Upper lobe of left lung (tissue), 6 donors: ENCODE measurements at regions not wholly inside any gene's neighbourhood (a gene's known extent, or its start where the extent isn't known, plus 50 kb on each side); places are given as distances from the start of the nearest gene placed in this dataset.

Source experiments
- ATAC-seq, 2 donors: fragments of 200-7000 bp; cut with Tn5 transposase; one replicate each; pipeline ENCODE4 v1.9.1; 2022; ENCODE audit warnings: mild to moderate bottlenecking in 2 of 2, moderate library complexity in 2 of 2; ENCODE audit not compliant: low FRiP score in 2 of 2
- DNase-seq, 2 donors: peaks; one replicate each; pipeline ENCODE4 v3.0.0-alpha.2; 2019 to 2020
- H3K27ac ChIP-seq, 4 donors: fragments of 200-600 bp; sonication (generic); one replicate each; pipeline ENCODE4 v1.5.1; 2016 to 2019
- H3K27me3 ChIP-seq, 4 donors: fragments of 200-600 bp; sonication (generic); one replicate each; pipeline ENCODE4 v1.5.1; 2017 to 2019
- H3K36me3 ChIP-seq, 4 donors: fragments of 200-600 bp; sonication (generic); one replicate each; pipeline ENCODE4 v1.5.1; 2016 to 2019
- H3K4me1 ChIP-seq, 4 donors: fragments of 200-600 bp; sonication (generic); one replicate each; pipeline ENCODE4 v1.5.1; 2018 to 2019
- H3K4me3 ChIP-seq, 4 donors: fragments of 200-600 bp; sonication (generic); one replicate each; pipeline ENCODE4 v1.5.1; 2017 to 2019; ENCODE audit warnings: mild to moderate bottlenecking in 2 of 4, moderate library complexity in 1 of 4
- H3K9me3 ChIP-seq, 4 donors: fragments of 200-600 bp; sonication (generic); one replicate each; pipeline ENCODE4 v1.5.1; 2018 to 2019
- CTCF ChIP-seq, 6 experiments: fragments of 450-650 bp in 4 of 6; fragments of 200-600 bp in 2 of 6; sonication (generic) in 2 of 6; IDR thresholded peaks; one replicate each; pipeline ENCODE4 v1.5.1; 2016 to 2019; ENCODE audit warnings: antibody characterized with exemption in 6 of 6
- EP300 ChIP-seq, 4 donors: sonication (generic); formaldehyde crosslinking; IDR thresholded peaks; one replicate each; pipeline ENCODE4 v1.5.1; 2017; ENCODE audit warnings: antibody characterized with exemption in 4 of 4, control low read depth in 2 of 4
- POLR2A ChIP-seq, 4 donors: fragments of 450-650 bp; IDR thresholded peaks; one replicate each; pipeline ENCODE4 v1.5.1; 2016 to 2017; ENCODE audit warnings: antibody characterized with exemption in 4 of 4, mild to moderate bottlenecking in 2 of 4
- POLR2AphosphoS5 ChIP-seq, 2 donors: sonication (generic); formaldehyde crosslinking; IDR thresholded peaks; one replicate each; pipeline ENCODE4 v1.5.1; 2017; ENCODE audit warnings: antibody characterized with exemption in 2 of 2
- WGBS, 2 donors: methylation state at CpG; one replicate each; pipeline ENCODE4 v1.1.5; 2017 to 2018; 5-methylcytosine and 5-hydroxymethylcytosine counted together
- donor health status: DM: no; HTN: no; CAD: no; lungs with moderate emphysema.
- donor health status: DM: no; HTN: yes; CAD: no; lungs with severe emphysema.

GRCh38 chr4:142952821-142953580 lies 106.9 kb upstream of the INPP4B start:
- peaks cover 0 to 5% (median 0%) of the 10 kb centered on the region in 4 donors for H3K9me3 ChIP-seq
- H3K4me1 ChIP-seq: no peaks in the 10 kb centered on the region
- no peak overlapping the region for H3K4me3 ChIP-seq
- no peaks in the 10 kb centered on the region for H3K36me3 ChIP-seq
- no peak for DNase-seq
- no peak for ATAC-seq
- WGBS, 2 donors: 65 to 68% methylated on average over 5 of the region's 5 CpGs
- TF ChIP-seq POLR2A (IDR thresholded peaks at IDR 0.05): no peak
- no peak for TF ChIP-seq CTCF (IDR thresholded peaks at IDR 0.05)
- TF ChIP-seq POLR2AphosphoS5 (IDR thresholded peaks at IDR 0.05): no peak
- no peak for TF ChIP-seq EP300 (IDR thresholded peaks at IDR 0.05)
- no peaks in the 10 kb centered on the region for H3K27me3 ChIP-seq
- H3K27ac ChIP-seq: no peak overlapping the region

- no peaks in the 10 kb centered on the region for H3K36me3 ChIP-seq
- no peak overlapping the region for H3K4me3 ChIP-seq
- no peak for ATAC-seq
- TF ChIP-seq POLR2AphosphoS5 (IDR thresholded peaks at IDR 0.05) (no peak), EP300 (IDR thresholded peaks at IDR 0.05) (no peak), CTCF (IDR thresholded peaks at IDR 0.05) (no peak), POLR2A (IDR thresholded peaks at IDR 0.05) (no peak)
- H3K27me3 ChIP-seq: no peaks in the 10 kb centered on the region
- peak in 1 of 2 donors; percentile 67 for DNase-seq
- 94 to 97% methylated on average over 8 to 16 of the region's 16 CpGs for WGBS, 2 donors
- H3K27ac ChIP-seq: no peak overlapping the region
- H3K4me1 ChIP-seq: no peaks in the 10 kb centered on the region
- H3K9me3 ChIP-seq: peaks cover 0 to 5% (median 0%) of the 10 kb centered on the region in 4 donors
These were observed 108.3 kb upstream of the INPP4B start for GRCh38 chr4:142954415-142954814.

GRCh38 chr4:142955501-142955900 lies 109.4 kb upstream of the INPP4B start:
- 93 to 96% methylated on average over 2 of the region's 2 CpGs for WGBS, 2 donors
- TF ChIP-seq POLR2AphosphoS5 (IDR thresholded peaks at IDR 0.05): no peak
- TF ChIP-seq CTCF (IDR thresholded peaks at IDR 0.05): no peak
- TF ChIP-seq POLR2A (IDR thresholded peaks at IDR 0.05): no peak
- TF ChIP-seq EP300 (IDR thresholded peaks at IDR 0.05): no peak
- Histone ChIP-seq H3K27ac (no peak overlapping the region), H3K9me3 (peaks cover 0 to 5% (median 0%) of the 10 kb centered on the region in 4 donors), H3K36me3 (no peaks in the 10 kb centered on the region), H3K4me1 (no peaks in the 10 kb centered on the region), H3K27me3 (no peaks in the 10 kb centered on the region), H3K4me3 (no peak overlapping the region)
- no peak for ATAC-seq
- DNase-seq: no peak

GRCh38 chr4:142959173-142959572 lies 113.1 kb upstream of the INPP4B start:
- TF ChIP-seq POLR2AphosphoS5 (IDR thresholded peaks at IDR 0.05) (no peak), POLR2A (IDR thresholded peaks at IDR 0.05) (no peak), EP300 (IDR thresholded peaks at IDR 0.05) (no peak), CTCF (IDR thresholded peaks at IDR 0.05) (no peak)
- no peak for ATAC-seq
- 17 to 66% methylated on average over 1 of the region's 1 CpG for WGBS, 2 donors
- Histone ChIP-seq H3K36me3 (no peaks in the 10 kb centered on the region), H3K9me3 (peaks cover 0 to 5% (median 0%) of the 10 kb centered on the region in 4 donors), H3K4me1 (no peaks in the 10 kb centered on the region), H3K4me3 (no peak overlapping the region), H3K27me3 (no peaks in the 10 kb centered on the region), H3K27ac (no peak overlapping the region)
- no peak for DNase-seq

GRCh38 chr4:142960126-142960525 lies 114.0 kb upstream of the INPP4B start:
- TF ChIP-seq CTCF (IDR thresholded peaks at IDR 0.05): no peak
- TF ChIP-seq POLR2AphosphoS5 (IDR thresholded peaks at IDR 0.05): no peak
- no peak for TF ChIP-seq EP300 (IDR thresholded peaks at IDR 0.05)
- no peak for TF ChIP-seq POLR2A (IDR thresholded peaks at IDR 0.05)
- DNase-seq (no peak), ATAC-seq (no peak)
- no peaks in the 10 kb centered on the region for H3K36me3 ChIP-seq
- peaks cover 0 to 5% (median 0%) of the 10 kb centered on the region in 4 donors for H3K9me3 ChIP-seq
- no peaks in the 10 kb centered on the region for H3K27me3 ChIP-seq
- H3K4me3 ChIP-seq: no peak overlapping the region
- 6 to 38% methylated on average over 1 of the region's 1 CpG for WGBS, 2 donors
- no peak overlapping the region for H3K27ac ChIP-seq
- H3K4me1 ChIP-seq: no peaks in the 10 kb centered on the region
